ENCODE measurements at regions not wholly inside any gene's neighbourhood (a gene's known extent, or its start where the extent isn't known, plus 50 kb on each side); places are given as distances from the start of the nearest gene placed in this dataset.

DNA sequence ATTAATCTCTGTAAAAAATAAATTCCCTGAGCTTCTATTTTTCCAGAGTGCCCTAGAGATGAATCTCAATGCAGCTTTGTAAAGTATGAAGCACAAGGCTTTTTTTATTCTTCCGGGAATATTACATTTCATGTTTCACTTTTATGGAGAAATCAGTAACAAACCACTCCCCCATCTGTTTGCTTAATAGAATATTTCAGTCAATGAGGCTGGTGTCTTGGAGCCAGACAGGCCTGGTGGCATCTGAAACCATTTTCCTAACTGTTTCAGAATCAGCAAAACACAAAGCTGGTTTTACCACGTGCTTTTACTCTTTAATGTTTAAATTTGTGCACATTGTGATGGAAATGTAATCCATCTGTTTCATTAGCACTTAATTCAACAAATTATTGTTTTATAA is 400.8 kb upstream of the HSF2 start:
- Histone ChIP-seq H2AFZ (ENCODE audit: low read depth) (no peak overlapping the region), H3K27me3 (ENCODE audit: insufficient read depth, low read depth) (no peaks in the 10 kb centered on the region), H3K4me2 (peak overlapping the region; percentile 57; the same call in 1 of the 2 replicates), H3K4me1 (ENCODE audit: low read depth, poor library complexity, severe bottlenecking) (peaks cover 27% of the 10 kb centered on the region), H3K9ac (no peak overlapping the region), H3K79me2 (ENCODE audit: insufficient read depth, low read depth) (no peaks in the 10 kb centered on the region), H3K27ac (no peak overlapping the region), H4K20me1 (ENCODE audit: insufficient read depth) (no peaks in the 10 kb centered on the region), H3K4me3 (IDR thresholded peaks at IDR 0.05; ENCODE audit: insufficient read depth, low read depth, low read length) (no peak overlapping the region), H3K36me3 (ENCODE audit: insufficient read depth) (no peaks in the 10 kb centered on the region)
- TF ChIP-seq, protein P1, sequence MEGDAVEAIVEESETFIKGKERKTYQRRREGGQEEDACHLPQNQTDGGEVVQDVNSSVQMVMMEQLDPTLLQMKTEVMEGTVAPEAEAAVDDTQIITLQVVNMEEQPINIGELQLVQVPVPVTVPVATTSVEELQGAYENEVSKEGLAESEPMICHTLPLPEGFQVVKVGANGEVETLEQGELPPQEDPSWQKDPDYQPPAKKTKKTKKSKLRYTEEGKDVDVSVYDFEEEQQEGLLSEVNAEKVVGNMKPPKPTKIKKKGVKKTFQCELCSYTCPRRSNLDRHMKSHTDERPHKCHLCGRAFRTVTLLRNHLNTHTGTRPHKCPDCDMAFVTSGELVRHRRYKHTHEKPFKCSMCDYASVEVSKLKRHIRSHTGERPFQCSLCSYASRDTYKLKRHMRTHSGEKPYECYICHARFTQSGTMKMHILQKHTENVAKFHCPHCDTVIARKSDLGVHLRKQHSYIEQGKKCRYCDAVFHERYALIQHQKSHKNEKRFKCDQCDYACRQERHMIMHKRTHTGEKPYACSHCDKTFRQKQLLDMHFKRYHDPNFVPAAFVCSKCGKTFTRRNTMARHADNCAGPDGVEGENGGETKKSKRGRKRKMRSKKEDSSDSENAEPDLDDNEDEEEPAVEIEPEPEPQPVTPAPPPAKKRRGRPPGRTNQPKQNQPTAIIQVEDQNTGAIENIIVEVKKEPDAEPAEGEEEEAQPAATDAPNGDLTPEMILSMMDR (conservative IDR thresholded peaks at IDR 0.05; ENCODE audit: low read depth, low read length): no peak

DNA sequence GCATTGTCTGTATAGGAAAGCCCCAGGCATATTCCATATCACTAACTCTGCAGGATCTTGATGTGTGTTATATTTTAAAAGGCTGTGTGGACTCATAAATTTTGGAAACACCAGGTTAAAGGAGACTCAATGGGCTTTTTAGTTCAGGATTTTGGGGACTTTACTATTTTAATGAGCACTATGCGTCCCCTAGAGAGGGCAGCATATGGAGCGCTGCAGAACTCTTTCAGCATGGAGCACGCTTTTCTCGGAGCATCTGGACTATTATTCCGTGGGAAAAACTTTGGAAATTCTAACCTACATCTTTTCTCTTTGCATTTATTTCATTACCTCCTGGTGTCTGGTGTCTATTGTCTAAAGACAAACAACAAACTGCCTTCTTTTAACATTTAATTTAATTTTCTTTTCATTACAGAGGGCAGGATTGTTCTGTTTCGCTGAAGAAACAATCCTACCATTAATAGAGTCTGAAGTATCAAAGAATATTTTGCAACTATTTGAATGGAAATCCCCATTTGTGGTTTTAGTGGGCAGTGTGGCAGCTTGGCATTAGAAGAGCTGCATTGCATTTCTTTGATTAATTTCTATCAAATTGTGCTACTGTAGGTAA is 399.9 kb upstream of the HSF2 start:
- no peaks in the 10 kb centered on the region for H4K20me1 ChIP-seq (ENCODE audit: insufficient read depth)
- peaks cover 27% of the 10 kb centered on the region for H3K4me1 ChIP-seq (ENCODE audit: low read depth, poor library complexity, severe bottlenecking)
- H2AFZ ChIP-seq (ENCODE audit: low read depth): no peak overlapping the region
- no peaks in the 10 kb centered on the region for H3K36me3 ChIP-seq (ENCODE audit: insufficient read depth)
- no peaks in the 10 kb centered on the region for H3K79me2 ChIP-seq (ENCODE audit: insufficient read depth, low read depth)
- peak overlapping the region; percentile 57 for H3K4me2 ChIP-seq
- TF ChIP-seq, protein P1 (conservative IDR thresholded peaks at IDR 0.05; ENCODE audit: low read depth, low read length): no peak
- H3K9ac ChIP-seq: no peak overlapping the region
- no peak overlapping the region for H3K4me3 ChIP-seq (IDR thresholded peaks at IDR 0.05; ENCODE audit: insufficient read depth, low read depth, low read length)
- no peaks in the 10 kb centered on the region for H3K27me3 ChIP-seq (ENCODE audit: insufficient read depth, low read depth)
- no peak overlapping the region for H3K27ac ChIP-seq

DNA sequence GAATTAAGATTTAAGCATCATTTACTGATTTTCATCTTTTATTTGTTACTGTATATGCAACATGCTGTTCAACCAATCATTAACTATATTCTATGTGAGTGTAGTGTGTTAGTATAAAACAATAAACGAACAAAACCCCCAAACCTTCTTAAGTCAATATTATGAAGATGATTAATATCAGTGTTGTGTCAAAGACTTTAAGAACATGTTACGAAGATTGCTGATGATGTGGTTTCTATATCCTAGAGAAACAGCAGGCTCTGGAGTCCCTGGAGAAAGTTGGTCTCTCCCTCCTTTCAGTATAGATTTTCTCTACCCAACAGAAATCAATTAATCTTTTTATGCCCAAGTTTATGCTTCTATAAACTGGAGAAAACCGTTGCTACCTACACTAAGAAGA is 393.8 kb upstream of the HSF2 start:
- no peaks in the 10 kb centered on the region for H3K79me2 ChIP-seq (ENCODE audit: insufficient read depth, low read depth)
- H3K4me3 ChIP-seq (IDR thresholded peaks at IDR 0.05; ENCODE audit: insufficient read depth, low read depth, low read length): no peak overlapping the region
- H3K4me2 ChIP-seq: no peak overlapping the region
- H3K27ac ChIP-seq: no peak overlapping the region
- H3K27me3 ChIP-seq (ENCODE audit: insufficient read depth, low read depth): no peaks in the 10 kb centered on the region
- no peak overlapping the region for H2AFZ ChIP-seq (ENCODE audit: low read depth)
- no peak overlapping the region for H3K9ac ChIP-seq
- no peaks in the 10 kb centered on the region for H3K36me3 ChIP-seq (ENCODE audit: insufficient read depth)
- TF ChIP-seq, protein P1 (conservative IDR thresholded peaks at IDR 0.05; ENCODE audit: low read depth, low read length): no peak
- H4K20me1 ChIP-seq (ENCODE audit: insufficient read depth): no peaks in the 10 kb centered on the region
- H3K4me1 ChIP-seq (ENCODE audit: low read depth, poor library complexity, severe bottlenecking): peaks cover 3% of the 10 kb centered on the region

GRCh38 chr6:122007339-122007738 is 392.1 kb upstream of the HSF2 start:
- Histone ChIP-seq H3K9ac (no peak overlapping the region), H3K4me1 (ENCODE audit: low read depth, poor library complexity, severe bottlenecking) (no peaks in the 10 kb centered on the region), H3K36me3 (ENCODE audit: insufficient read depth) (no peaks in the 10 kb centered on the region), H3K4me2 (no peak overlapping the region), H3K27ac (no peak overlapping the region), H2AFZ (ENCODE audit: low read depth) (no peak overlapping the region), H3K4me3 (IDR thresholded peaks at IDR 0.05; ENCODE audit: insufficient read depth, low read depth, low read length) (no peak overlapping the region), H3K79me2 (ENCODE audit: insufficient read depth, low read depth) (no peaks in the 10 kb centered on the region), H3K27me3 (ENCODE audit: insufficient read depth, low read depth) (no peaks in the 10 kb centered on the region), H4K20me1 (ENCODE audit: insufficient read depth) (no peaks in the 10 kb centered on the region)
- TF ChIP-seq, protein P1 (conservative IDR thresholded peaks at IDR 0.05; ENCODE audit: low read depth, low read length): no peak
